ENCODE measurements at regions not wholly inside any gene's neighbourhood (a gene's known extent, or its start where the extent isn't known, plus 50 kb on each side); places are given as distances from the start of the nearest gene placed in this dataset.

- ChIA-PET POLR2A (no interaction called here), CTCF (no interaction called here)
- Mint-ChIP-seq H3K27me3 (no peaks in the 10 kb centered on the region), H3K27ac (no peak overlapping the region), H3K9me3 (no peaks in the 10 kb centered on the region), H3K4me1 (ENCODE audit: low read depth) (no peaks in the 10 kb centered on the region), H3K4me3 (no peak overlapping the region), H3K36me3 (no peaks in the 10 kb centered on the region)
- DNase-seq, result no peak
- intact Hi-C loops (cut with micrococcal nuclease), result no loop called here
Measured at GRCh38 chr3:157652366-157652765, 149.2 kb upstream of the VEPH1 start.

GRCh38 chr3:157650699-157651098 lies 147.5 kb upstream of the VEPH1 start:
- ChIA-PET POLR2A (no interaction called here), CTCF (no interaction called here)
- Mint-ChIP-seq H3K4me1 (ENCODE audit: low read depth) (no peaks in the 10 kb centered on the region), H3K27me3 (no peaks in the 10 kb centered on the region), H3K27ac (no peak overlapping the region), H3K4me3 (no peak overlapping the region), H3K9me3 (no peaks in the 10 kb centered on the region), H3K36me3 (no peaks in the 10 kb centered on the region)
- intact Hi-C loops (cut with micrococcal nuclease), result no loop called here
- no peak for DNase-seq

- Mint-ChIP-seq H3K27me3 (no peaks in the 10 kb centered on the region), H3K4me3 (no peak overlapping the region), H3K27ac (no peak overlapping the region), H3K4me1 (ENCODE audit: low read depth) (no peaks in the 10 kb centered on the region), H3K36me3 (no peaks in the 10 kb centered on the region), H3K9me3 (no peaks in the 10 kb centered on the region)
- ChIA-PET POLR2A (no interaction called here), CTCF (interaction anchor here (1.9 kb wide), 1 partner anchor 44 kb away, joined by 6 read pairs; no protein-coding TSS in a partner anchor)
- intact Hi-C loops (cut with micrococcal nuclease), result no loop called here
- DNase-seq, result no peak
Measured at GRCh38 chr3:157650172-157650571, 147.0 kb upstream of the VEPH1 start.

GRCh38 chr3:157649511-157649910 lies 146.3 kb upstream of the VEPH1 start:
- no peak overlapping the region for H3K4me3 Mint-ChIP-seq
- H3K27ac Mint-ChIP-seq, result no peak overlapping the region
- CTCF ChIA-PET, result interaction anchor here (1.9 kb wide), 1 partner anchor 43 kb away, joined by 6 read pairs; no protein-coding TSS in a partner anchor
- H3K9me3 Mint-ChIP-seq, result no peaks in the 10 kb centered on the region
- POLR2A ChIA-PET, result no interaction called here
- intact Hi-C loops (cut with micrococcal nuclease), result no loop called here
- no peak for DNase-seq
- H3K36me3 Mint-ChIP-seq, result no peaks in the 10 kb centered on the region
- no peaks in the 10 kb centered on the region for H3K27me3 Mint-ChIP-seq
- no peaks in the 10 kb centered on the region for H3K4me1 Mint-ChIP-seq (ENCODE audit: low read depth)

- no peak for DNase-seq
- Mint-ChIP-seq H3K27me3 (no peaks in the 10 kb centered on the region), H3K9me3 (no peaks in the 10 kb centered on the region), H3K4me1 (ENCODE audit: low read depth) (no peaks in the 10 kb centered on the region), H3K36me3 (no peaks in the 10 kb centered on the region), H3K4me3 (no peak overlapping the region), H3K27ac (no peak overlapping the region)
- intact Hi-C loops (cut with micrococcal nuclease), result no loop called here
- ChIA-PET POLR2A (no interaction called here), CTCF (no interaction called here)
Measured at GRCh38 chr3:157647820-157648219, 144.6 kb upstream of the VEPH1 start.

- intact Hi-C loops (cut with micrococcal nuclease), result no loop called here
- H3K4me3 Mint-ChIP-seq, result no peak overlapping the region
- no peaks in the 10 kb centered on the region for H3K4me1 Mint-ChIP-seq (ENCODE audit: low read depth)
- H3K27me3 Mint-ChIP-seq, result no peaks in the 10 kb centered on the region
- CTCF ChIA-PET, result no interaction called here
- H3K27ac Mint-ChIP-seq, result no peak overlapping the region
- peaks cover 13% of the 10 kb centered on the region for H3K9me3 Mint-ChIP-seq
- DNase-seq, result no peak
- POLR2A ChIA-PET, result no interaction called here
- no peaks in the 10 kb centered on the region for H3K36me3 Mint-ChIP-seq
Measured at GRCh38 chr3:157639756-157640426, 136.7 kb upstream of the VEPH1 start.

GRCh38 chr3:157637866-157638265 lies 134.7 kb upstream of the VEPH1 start:
- intact Hi-C loops (cut with micrococcal nuclease), result no loop called here
- Mint-ChIP-seq H3K4me1 (ENCODE audit: low read depth) (no peaks in the 10 kb centered on the region), H3K9me3 (peaks cover 13% of the 10 kb centered on the region), H3K27me3 (peaks cover under 1% of the 10 kb centered on the region), H3K36me3 (no peaks in the 10 kb centered on the region), H3K27ac (no peak overlapping the region), H3K4me3 (no peak overlapping the region)
- POLR2A ChIA-PET, result no interaction called here
- CTCF ChIA-PET, result no interaction called here
- DNase-seq, result no peak

GRCh38 chr3:157633241-157633640 lies 130.0 kb upstream of the VEPH1 start:
- Mint-ChIP-seq H3K4me1 (ENCODE audit: low read depth) (no peaks in the 10 kb centered on the region), H3K27me3 (peaks cover 8% of the 10 kb centered on the region), H3K4me3 (no peak overlapping the region), H3K9me3 (peaks cover 12% of the 10 kb centered on the region), H3K36me3 (no peaks in the 10 kb centered on the region), H3K27ac (no peak overlapping the region)
- intact Hi-C loops (cut with micrococcal nuclease), result no loop called here
- POLR2A ChIA-PET, result no interaction called here
- no peak for DNase-seq
- CTCF ChIA-PET, result no interaction called here

- no peak overlapping the region for H3K27ac Mint-ChIP-seq
- no peaks in the 10 kb centered on the region for H3K36me3 Mint-ChIP-seq
- H3K4me3 Mint-ChIP-seq, result no peak overlapping the region
- ChIA-PET CTCF (no interaction called here), POLR2A (no interaction called here)
- H3K9me3 Mint-ChIP-seq, result peaks cover 2% of the 10 kb centered on the region
- no peak for DNase-seq
- H3K4me1 Mint-ChIP-seq (ENCODE audit: low read depth), result no peaks in the 10 kb centered on the region
- intact Hi-C loops (cut with micrococcal nuclease), result no loop called here
- H3K27me3 Mint-ChIP-seq, result peaks cover 8% of the 10 kb centered on the region
Measured at GRCh38 chr3:157632075-157632474, 128.9 kb upstream of the VEPH1 start.

GRCh38 chr3:157631478-157631877 lies 128.3 kb upstream of the VEPH1 start:
- Mint-ChIP-seq H3K4me1 (ENCODE audit: low read depth) (no peaks in the 10 kb centered on the region), H3K36me3 (no peaks in the 10 kb centered on the region), H3K4me3 (no peak overlapping the region), H3K9me3 (no peaks in the 10 kb centered on the region), H3K27me3 (peaks cover 8% of the 10 kb centered on the region), H3K27ac (no peak overlapping the region)
- no peak for DNase-seq
- ChIA-PET POLR2A (no interaction called here), CTCF (no interaction called here)
- intact Hi-C loops (cut with micrococcal nuclease), result no loop called here

GRCh38 chr3:157626817-157627216 lies 123.6 kb upstream of the VEPH1 start:
- no peaks in the 10 kb centered on the region for H3K4me1 Mint-ChIP-seq (ENCODE audit: low read depth)
- H3K27ac Mint-ChIP-seq, result no peak overlapping the region
- H3K27me3 Mint-ChIP-seq, result peaks cover 7% of the 10 kb centered on the region
- intact Hi-C loops (cut with micrococcal nuclease), result no loop called here
- no peak for DNase-seq
- no peaks in the 10 kb centered on the region for H3K36me3 Mint-ChIP-seq
- POLR2A ChIA-PET, result no interaction called here
- no peak overlapping the region for H3K4me3 Mint-ChIP-seq
- no peaks in the 10 kb centered on the region for H3K9me3 Mint-ChIP-seq
- CTCF ChIA-PET, result no interaction called here

GRCh38 chr3:157624801-157625200 lies 121.6 kb upstream of the VEPH1 start:
- intact Hi-C loops (cut with micrococcal nuclease), result no loop called here
- ChIA-PET CTCF (interaction anchor here (1.9 kb wide), 1 partner anchor 18 kb away, joined by 4 read pairs; no protein-coding TSS in a partner anchor), POLR2A (no interaction called here)
- Mint-ChIP-seq H3K4me1 (ENCODE audit: low read depth) (no peaks in the 10 kb centered on the region), H3K27ac (no peak overlapping the region), H3K4me3 (no peak overlapping the region), H3K36me3 (no peaks in the 10 kb centered on the region), H3K9me3 (no peaks in the 10 kb centered on the region), H3K27me3 (peaks cover 4% of the 10 kb centered on the region)
- no peak for DNase-seq

GRCh38 chr3:157618886-157619285 lies 115.7 kb upstream of the VEPH1 start:
- no peaks in the 10 kb centered on the region for H3K9me3 Mint-ChIP-seq
- no peak for DNase-seq
- no peak overlapping the region for H3K4me3 Mint-ChIP-seq
- peaks cover 4% of the 10 kb centered on the region for H3K27me3 Mint-ChIP-seq
- H3K36me3 Mint-ChIP-seq, result no peaks in the 10 kb centered on the region
- no peak overlapping the region for H3K27ac Mint-ChIP-seq
- intact Hi-C loops (cut with micrococcal nuclease), result loop anchor here (2.0 to 10.0 kb wide), 6 partner anchors 488 to 1172 kb away; partner anchors contain the start of genes GFM1 and SHOX2
- ChIA-PET CTCF (no interaction called here), POLR2A (no interaction called here)
- H3K4me1 Mint-ChIP-seq (ENCODE audit: low read depth), result peaks cover 4% of the 10 kb centered on the region

Measured in activated CD4-positive, alpha-beta memory T cell treated with anti-CD3 and anti-CD28 coated beads for 36 hours (primary cell).